K562 (cell line): ENCODE measurements at regions not wholly inside any gene's neighbourhood (a gene's known extent, or its start where the extent isn't known, plus 50 kb on each side); places are given as distances from the start of the nearest gene placed in this dataset.

Experiments used
- ATAC-seq: fragments of 200-7000 bp; cut with Tn5 transposase; 3 replicates; pipeline ENCODE4 v1.9.1; 2020; ENCODE audit warnings: moderate library complexity
- BruUV-seq: library from RNA; stranded (reverse); fragments of 400-500 nt; replicated peaks from 2 replicates; lab custom pipeline; 2021; lab: Mats Ljungman, UMichigan
- CTCF ChIA-PET: fragments of 300-600 bp; formaldehyde crosslinking; extraction: SDS; loops from one replicate; lab custom pipeline; 2021; ENCODE audit warnings: low intra/inter-chr PET ratio; lab: Yijun Ruan, JAX
- POLR2A ChIA-PET: fragments of 300-600, 350-650 bp; sonication (Branson Sonifier 250); formaldehyde crosslinking; extraction: SDS; loops from one replicate; lab custom pipeline; 2021; ENCODE audit warnings: antibody characterized with exemption, inconsistent platforms; lab: Yijun Ruan, JAX
- DNase-seq, 4 experiments: peaks; one replicate each; pipeline versions ENCODE4 v3.0.0 to v3.0.0-alpha.2; 2011 to 2018; ENCODE audit warnings: low spot score in 3 of 4, mixed read lengths in 3 of 4; ENCODE audit errors: extremely low read depth in 1 of 4
- FAIRE-seq: peaks from 2 replicates; lab custom pipeline; 2011; peaks lifted over from hg19 to GRCh38; lab: Jason Lieb, UNC
- H2AFZ ChIP-seq: 2 replicates; pipeline ENCODE4 v1.6.0; 2011; ENCODE audit warnings: low read depth, low read length, control low read depth, inconsistent platforms
- H3K27ac ChIP-seq: fragments of 200-600 bp; 3 replicates; pipeline ENCODE4 v1.8.0; 2011; ENCODE audit warnings: low read depth, mild to moderate bottlenecking, control low read depth, inconsistent platforms, low read length, moderate library complexity, mixed read lengths; ENCODE audit errors: extremely low read depth
- H3K27me3 ChIP-seq, 2 experiments: fragments of 300-600 bp in 1 of 2; 2 replicates in 1 of 2; 3 replicates in 1 of 2; pipeline versions ENCODE4 v1.6.0 to v1.8.0; 2011; ENCODE audit warnings: inconsistent platforms in 2 of 2, low read length in 2 of 2, mild to moderate bottlenecking in 1 of 2, mixed read lengths in 1 of 2, moderate library complexity in 1 of 2; ENCODE audit not compliant: control insufficient read depth in 2 of 2, insufficient read depth in 2 of 2
- H3K36me3 ChIP-seq: fragments of 300-600 bp; 3 replicates; pipeline ENCODE4 v1.8.0; 2011; ENCODE audit warnings: mild to moderate bottlenecking, low read length, inconsistent platforms; ENCODE audit not compliant: control insufficient read depth, insufficient read depth
- H3K4me1 ChIP-seq, 2 experiments: fragments of 200-600 bp in 1 of 2; replicated peaks in 1 of 2; 2 replicates in 1 of 2; 3 replicates in 1 of 2; pipeline versions ENCODE4 v1.5.1 to v1.8.0; 2011; ENCODE audit warnings: inconsistent platforms in 2 of 2, low read length in 2 of 2, mild to moderate bottlenecking in 1 of 2, mixed read lengths in 1 of 2, moderate library complexity in 1 of 2; ENCODE audit not compliant: control insufficient read depth in 2 of 2, insufficient read depth in 2 of 2
- H3K4me2 ChIP-seq: 2 replicates; pipeline ENCODE4 v1.6.1; 2011; ENCODE audit warnings: low read length, control low read depth, inconsistent platforms, mixed read lengths; ENCODE audit not compliant: insufficient read depth
- H3K4me3 ChIP-seq: fragments of 200-600 bp; sonication (generic), shearing (Covaris generic); 2 replicates; pipeline ENCODE4 v1.5.1; 2016; ENCODE audit warnings: control low read depth, inconsistent platforms
- H3K79me2 ChIP-seq: fragments of 200-600 bp; 3 replicates; pipeline ENCODE4 v1.8.0; 2011; ENCODE audit warnings: low read length, inconsistent platforms; ENCODE audit not compliant: control insufficient read depth, insufficient read depth
- H3K9ac ChIP-seq, 2 experiments: 2 replicates each; pipeline versions ENCODE4 v1.6.0 to v1.6.1; 2011; ENCODE audit warnings: low read depth in 2 of 2, low read length in 2 of 2, control low read depth in 1 of 2, inconsistent platforms in 1 of 2, mild to moderate bottlenecking in 1 of 2, mixed read lengths in 1 of 2; ENCODE audit not compliant: insufficient read depth in 1 of 2
- H3K9me1 ChIP-seq: one replicate; pipeline ENCODE4 v1.6.0; 2011; ENCODE audit warnings: inconsistent platforms, mild to moderate bottlenecking, low read length, moderate library complexity; ENCODE audit not compliant: control insufficient read depth, insufficient read depth
- H3K9me3 ChIP-seq: replicated peaks from 2 replicates; pipeline ENCODE4 v1.5.1; 2011; ENCODE audit warnings: low read depth, low read length, inconsistent platforms; ENCODE audit not compliant: control insufficient read depth, insufficient read depth
- H4K20me1 ChIP-seq: replicated peaks from 2 replicates; pipeline ENCODE4 v1.6.1; 2011; ENCODE audit warnings: low read length, inconsistent platforms, mixed read lengths; ENCODE audit not compliant: control insufficient read depth, insufficient read depth
- BHLHE40 ChIP-seq: IDR thresholded peaks from 2 replicates; pipeline ENCODE4 v1.6.1; 2011; ENCODE audit warnings: low read length, improper control_type of control experiment
- KDM5B ChIP-seq: fragments of 200-600 bp; sonication (generic); IDR thresholded peaks from 2 replicates; pipeline ENCODE4 v1.6.1; 2012; ENCODE audit warnings: low read depth, mild to moderate bottlenecking, moderate library complexity, low read length, control low read depth, inconsistent platforms; ENCODE audit not compliant: insufficient replicate concordance
- POLR2G ChIP-seq: fragments of 200-400 bp; formaldehyde crosslinking; IDR thresholded peaks from 2 replicates; pipeline ENCODE4 v1.6.1; 2017; ENCODE audit warnings: low read depth, mild to moderate bottlenecking, antibody characterized with exemption, low read length, moderate library complexity
- ZNF395 ChIP-seq: fragments of 200-800 bp; sonication (Bioruptor generic); IDR thresholded peaks from 2 replicates; pipeline ENCODE4 v1.6.1; 2017; ENCODE audit warnings: missing genetic modification characterization, missing compliant biosample characterization
- WGBS: fragments of 100-300 bp; shearing (Covaris generic); methylation state at CpG from one replicate; pipeline ENCODE4 v1.1.6; 2016; ENCODE audit warnings: low coverage, mixed read lengths; ENCODE audit not compliant: insufficient coverage; ENCODE audit errors: missing lambda C conversion rate; 5-methylcytosine and 5-hydroxymethylcytosine counted together
- in situ Hi-C: fragments of 300-500 bp; cut with MboI; formaldehyde crosslinking; loops from 4 replicates; pipeline ENCODE4 v1.15.0; 2018; ENCODE audit warnings: inconsistent platforms, mixed read lengths
- intact Hi-C: fragments of 100-400 bp; cut with micrococcal nuclease; formaldehyde crosslinking; loops from 2 replicates; pipeline ENCODE4 v1.14.2; 2022

- no peak for TF ChIP-seq ZNF395 (CRISPR knock-in tag)
- no peak for TF ChIP-seq BHLHE40
These were observed 125.1 kb upstream of the KCTD7 start (continued) for GRCh38 chr7:66503551-66504031.

DNA sequence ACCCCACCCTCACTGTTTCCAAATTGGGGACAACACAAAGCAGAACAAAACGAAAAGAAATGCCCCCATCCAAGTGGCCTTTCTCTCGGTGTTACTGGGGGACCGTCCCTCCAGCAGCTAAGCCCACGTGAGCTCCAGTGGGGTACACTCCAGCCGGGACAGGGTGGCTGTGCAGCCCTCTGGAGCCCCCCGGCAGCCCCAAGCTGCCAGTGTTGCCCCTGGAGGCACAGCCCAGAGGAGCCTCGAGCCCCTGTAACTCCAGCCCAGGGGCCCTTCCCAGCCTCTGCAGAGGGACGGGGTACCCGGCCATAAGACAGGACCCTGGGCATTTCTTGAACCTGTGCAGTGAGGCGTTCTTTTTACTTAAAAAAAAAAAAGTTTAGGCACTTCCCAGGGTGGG lies 124.5 kb upstream of the KCTD7 start:
- Histone ChIP-seq H4K20me1 (no peaks in the 10 kb centered on the region), H2AFZ (no peak overlapping the region), H3K36me3 (no peaks in the 10 kb centered on the region), H3K79me2 (no peaks in the 10 kb centered on the region)
- in situ Hi-C loops: no loop called here
- POLR2A ChIA-PET: interaction anchor here (0.6 to 0.7 kb wide), 2 partner anchors 9 to 651 kb away, joined by 3 to 5 read pairs; no protein-coding TSS in a partner anchor
- ATAC-seq (no peak), FAIRE-seq (no peak)
- CTCF ChIA-PET: no interaction called here
- TF ChIP-seq KDM5B: no peak
- TF ChIP-seq POLR2G: peak; percentile 34; the same call in 1 of the 2 replicates
- TF ChIP-seq, all 486 proteins: peak for 1
- H3K9me3 ChIP-seq: no peaks in the 10 kb centered on the region
- BruUV-seq: no TSS peak
- H3K4me3 ChIP-seq: no peak overlapping the region
- WGBS: 18% methylated on average over 9 of the region's 10 CpGs
- H3K4me1 ChIP-seq: peaks cover 12 to 30% of the 10 kb centered on the region in 2 experiments
- H3K27me3 ChIP-seq: no peaks in the 10 kb centered on the region
- intact Hi-C loops: no loop called here
- 0 out of 4 replicates have a peak overlapping the region, but pooled peaks of 1 of the 2 experiments have one; percentile 28 for H3K9ac ChIP-seq
- peak in 1 of 4 experiments; percentile 4 for DNase-seq
- H3K9me1 ChIP-seq: no peaks in the 10 kb centered on the region
- H3K27ac ChIP-seq: no peak overlapping the region
- no peak overlapping the region for H3K4me2 ChIP-seq
